ENCODE measurements at regions not wholly inside any gene's neighbourhood (a gene's known extent, or its start where the extent isn't known, plus 50 kb on each side); places are given as distances from the start of the nearest gene placed in this dataset.

- TF ChIP-seq CTCF (IDR thresholded peaks at IDR 0.05 in 2 of 3, conservative IDR thresholded peaks at IDR 0.05 in 1 of 3; ENCODE audit: control insufficient read depth in 2 of 3, extremely low read depth in 1 of 3, insufficient read depth in 1 of 3, low read depth in 3 of 3, low read length in 3 of 3) (no peak), ZNF207 (IDR thresholded peaks at IDR 0.05; ENCODE audit: borderline replicate concordance) (no peak), ZNF687 (IDR thresholded peaks at IDR 0.05) (no peak)
- TF ChIP-seq, protein P1, sequence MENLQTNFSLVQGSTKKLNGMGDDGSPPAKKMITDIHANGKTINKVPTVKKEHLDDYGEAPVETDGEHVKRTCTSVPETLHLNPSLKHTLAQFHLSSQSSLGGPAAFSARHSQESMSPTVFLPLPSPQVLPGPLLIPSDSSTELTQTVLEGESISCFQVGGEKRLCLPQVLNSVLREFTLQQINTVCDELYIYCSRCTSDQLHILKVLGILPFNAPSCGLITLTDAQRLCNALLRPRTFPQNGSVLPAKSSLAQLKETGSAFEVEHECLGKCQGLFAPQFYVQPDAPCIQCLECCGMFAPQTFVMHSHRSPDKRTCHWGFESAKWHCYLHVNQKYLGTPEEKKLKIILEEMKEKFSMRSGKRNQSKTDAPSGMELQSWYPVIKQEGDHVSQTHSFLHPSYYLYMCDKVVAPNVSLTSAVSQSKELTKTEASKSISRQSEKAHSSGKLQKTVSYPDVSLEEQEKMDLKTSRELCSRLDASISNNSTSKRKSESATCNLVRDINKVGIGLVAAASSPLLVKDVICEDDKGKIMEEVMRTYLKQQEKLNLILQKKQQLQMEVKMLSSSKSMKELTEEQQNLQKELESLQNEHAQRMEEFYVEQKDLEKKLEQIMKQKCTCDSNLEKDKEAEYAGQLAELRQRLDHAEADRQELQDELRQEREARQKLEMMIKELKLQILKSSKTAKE (IDR thresholded peaks at IDR 0.05; ENCODE audit: low read depth, poor library complexity, severe bottlenecking) = no peak
Observed at GRCh38 chr5:174397206-174397605, 327.2 kb upstream of the MSX2 start (continued).

Measured in GM12878 (cell line).